NCI-H146 treated with DMSO at 0.1 percent for 48 hours (cell line): ENCODE measurements at regions not wholly inside any gene's neighbourhood (a gene's known extent, or its start where the extent isn't known, plus 50 kb on each side); places are given as distances from the start of the nearest gene placed in this dataset.
"Not testable (repeated sequence)": the region's sequence is repeated elsewhere in the genome, so short reads cannot be mapped to it uniquely, and the experiment has no call there.

Experiments used
- DNase-seq: peaks from one replicate; lab custom pipeline; 2025; ENCODE audit not compliant: unreplicated experiment; lab: John Stamatoyannopoulos, UW

DNA sequence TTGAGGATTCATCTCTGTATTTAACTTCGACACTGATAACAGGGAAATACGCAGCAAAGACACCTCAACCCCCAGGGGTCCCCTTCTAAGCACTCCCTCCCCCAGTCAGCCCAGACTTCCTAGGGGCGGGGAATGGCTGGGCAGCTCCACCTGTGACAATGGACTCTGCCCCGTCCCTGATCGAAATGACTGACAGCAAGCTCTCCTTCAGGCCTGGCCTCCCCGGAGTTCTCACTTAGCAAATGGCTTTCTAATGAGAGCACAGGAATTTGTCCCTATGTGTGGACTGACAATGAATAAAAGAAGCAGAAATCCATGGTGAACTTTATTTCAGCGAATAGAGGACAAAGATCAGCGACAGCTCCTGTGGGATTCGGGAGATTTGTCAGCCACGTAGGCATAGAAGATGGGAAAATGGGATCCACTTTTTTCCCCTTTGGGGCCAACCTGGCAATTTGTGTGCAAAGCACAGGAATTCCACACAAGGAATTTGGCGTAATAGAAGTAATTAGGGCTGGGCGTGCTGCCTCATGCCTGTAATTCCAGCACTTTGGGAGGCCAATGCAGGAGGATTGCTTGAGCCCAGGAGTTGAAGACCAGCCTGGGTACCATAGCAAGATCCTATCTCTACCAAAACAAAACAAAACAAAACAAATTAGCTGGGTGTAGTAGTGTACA is 63.8 kb downstream of the TNFAIP2 start:
- no peak for DNase-seq

DNA sequence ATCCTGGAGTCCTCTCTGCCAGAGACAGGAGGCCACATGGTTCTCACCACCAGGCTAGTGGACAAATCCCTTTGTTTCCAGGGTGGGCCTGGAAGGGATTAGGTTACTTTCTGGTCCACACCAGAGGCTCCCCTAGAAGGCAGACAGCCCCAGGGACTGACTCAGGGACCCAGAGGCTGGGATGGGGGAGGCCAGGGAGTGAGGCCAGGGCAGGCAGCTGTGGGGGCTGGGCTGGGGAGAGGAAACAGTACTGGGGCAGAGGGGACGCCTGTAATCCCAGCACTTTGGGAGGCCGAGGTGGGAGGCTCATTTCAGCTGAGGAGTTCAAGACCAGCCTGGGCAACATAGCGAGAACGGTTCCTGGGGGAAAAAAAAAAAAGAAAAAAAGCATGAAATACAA is 64.7 kb downstream of the TNFAIP2 start:
- DNase-seq, result no peak

DNA sequence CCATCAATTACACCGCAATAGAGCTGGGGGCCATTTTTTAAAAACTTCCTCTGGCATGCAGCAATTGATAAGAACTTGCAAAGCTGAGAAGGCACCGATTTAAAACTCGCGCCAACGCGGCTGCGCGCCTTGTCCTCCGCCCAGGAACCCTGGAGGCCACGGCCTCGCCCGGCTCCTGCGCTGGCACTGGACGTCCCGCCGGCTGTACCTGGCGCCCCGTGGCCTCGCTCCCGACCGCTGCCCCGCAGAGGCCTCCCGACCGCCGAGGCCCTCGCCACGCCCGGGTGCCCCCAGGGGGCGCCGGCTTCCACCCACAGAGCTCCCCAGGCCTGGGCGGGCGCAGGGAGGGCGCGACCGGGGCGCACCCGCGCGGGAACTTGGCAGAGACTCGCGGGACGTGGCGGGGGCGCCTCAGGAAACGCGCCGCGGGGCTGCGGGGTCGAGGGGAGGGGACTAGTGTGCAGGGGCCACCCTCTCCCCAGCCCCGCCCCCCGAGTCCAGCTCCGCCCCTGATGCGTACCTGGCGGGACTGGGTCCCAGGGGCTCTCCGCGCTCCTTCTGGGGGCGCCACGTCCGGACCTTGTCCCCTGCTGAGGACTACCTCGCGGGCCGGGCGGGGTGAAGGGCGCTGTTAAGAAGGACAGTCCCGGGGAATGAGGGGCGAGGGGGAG is 65.7 kb downstream of the TNFAIP2 start:
- DNase-seq, result no peak

DNA sequence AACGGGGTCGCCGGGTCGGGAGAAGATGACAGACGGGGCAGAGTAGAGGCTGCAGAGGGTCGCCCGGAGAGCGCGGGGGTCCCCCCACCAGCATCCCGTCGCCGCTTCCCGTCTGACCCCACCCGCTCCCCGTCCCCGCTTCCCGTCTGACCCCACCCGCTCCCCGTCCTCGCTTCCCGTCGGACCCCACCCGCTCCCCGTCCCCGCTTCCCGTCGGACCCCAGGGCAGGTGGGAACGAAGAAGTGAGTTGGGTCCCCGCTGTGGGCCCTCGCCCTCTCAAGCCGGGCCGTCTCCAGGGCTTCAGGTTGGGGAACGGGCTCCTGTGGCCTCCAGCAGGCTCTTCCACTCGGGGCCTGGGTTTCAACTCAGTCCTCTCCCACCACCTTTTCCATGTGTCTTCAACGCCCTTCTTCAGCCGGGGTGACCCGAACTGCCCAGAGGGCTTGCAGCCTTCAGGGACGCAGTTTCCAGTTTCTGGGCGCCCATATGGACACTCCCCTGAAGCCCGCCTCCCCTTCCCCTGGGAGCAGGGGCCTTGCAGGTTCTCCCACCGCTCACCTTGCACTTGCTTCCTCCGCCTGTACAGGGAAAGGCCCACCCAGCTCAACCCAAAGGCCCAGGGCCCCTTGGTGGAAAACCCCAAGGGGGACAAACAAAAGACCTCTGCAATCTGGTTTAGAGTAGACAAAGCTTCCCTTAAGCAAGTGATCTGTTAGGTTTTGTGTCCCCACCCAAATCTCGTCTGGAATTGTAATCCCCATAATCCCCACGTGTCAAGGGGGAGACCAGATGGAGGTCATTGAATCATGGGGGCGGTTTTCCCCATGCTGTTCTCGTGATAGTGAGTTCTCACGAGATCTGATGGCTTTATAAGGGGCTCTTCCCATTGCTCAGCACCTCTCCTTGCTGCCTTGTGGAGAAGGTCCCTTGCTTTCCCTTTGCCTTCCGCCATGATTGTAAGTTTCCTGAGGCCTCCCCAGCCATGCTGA is 66.5 kb downstream of the TNFAIP2 start:
- no peak for DNase-seq

- DNase-seq, result no peak
These were observed 67.5 kb downstream of the TNFAIP2 start for GRCh38 chr14:103190741-103191140.

DNA sequence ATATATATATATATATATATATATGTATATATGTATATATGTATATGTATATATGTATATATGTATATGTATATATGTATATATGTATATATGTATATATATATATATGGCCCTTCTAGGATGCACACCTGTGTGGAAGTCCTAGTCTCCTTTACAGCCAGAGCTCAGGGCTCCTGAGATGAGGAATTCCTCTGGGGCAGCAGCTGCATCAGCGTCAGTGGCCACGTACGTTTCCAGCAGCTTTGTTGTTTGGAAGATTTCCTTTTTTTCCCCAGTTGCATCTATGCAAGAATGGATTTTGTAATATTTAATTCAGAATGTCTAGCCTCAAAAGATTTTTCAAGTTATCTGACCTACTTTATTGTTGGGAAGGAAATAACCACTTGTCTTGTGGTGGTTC is 68.6 kb downstream of the TNFAIP2 start:
- no peak for DNase-seq

GRCh38 chr14:103192246-103192840 is 69.1 kb downstream of the TNFAIP2 start:
- no peak for DNase-seq

DNA sequence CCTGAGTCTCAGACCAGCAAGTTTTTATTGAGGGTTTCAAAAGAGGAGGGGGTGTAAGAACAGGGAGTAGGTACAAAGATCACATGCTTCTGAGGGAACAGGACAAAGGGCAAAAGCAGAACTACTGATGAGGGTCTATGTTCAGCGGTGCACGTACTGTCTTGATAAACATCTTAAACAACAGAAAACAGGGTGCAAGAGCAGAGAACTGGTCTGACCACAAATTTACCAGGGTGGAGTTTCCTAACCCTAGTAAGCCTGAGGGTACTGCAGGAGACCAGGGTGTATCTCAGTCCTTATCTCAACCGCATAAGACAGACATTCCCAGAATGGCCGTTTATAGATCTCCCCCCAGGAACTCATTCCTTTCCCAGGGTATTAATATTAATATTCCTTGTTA is 69.6 kb downstream of the TNFAIP2 start:
- DNase-seq, result not testable (repeated sequence)

DNA sequence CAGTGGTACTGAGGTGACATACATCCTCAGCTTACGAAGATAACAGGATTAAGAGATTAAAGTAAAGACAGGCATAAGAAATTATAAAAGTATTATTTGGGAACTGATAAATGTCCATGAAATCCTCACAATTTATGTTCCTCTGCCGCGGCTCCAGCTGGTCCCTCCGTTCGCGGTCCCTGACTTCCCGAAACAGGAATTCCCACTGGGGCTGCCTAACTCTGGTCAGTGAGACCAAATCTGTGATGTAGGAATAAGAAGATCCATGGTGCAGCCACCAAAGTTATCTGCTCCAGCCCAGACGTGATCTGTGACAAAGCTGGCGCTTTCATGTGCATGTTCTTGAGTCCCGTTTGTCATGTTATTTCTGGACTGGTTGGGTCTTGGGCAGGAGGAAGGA is 70.2 kb downstream of the TNFAIP2 start:
- not testable (repeated sequence) for DNase-seq

- no peak for DNase-seq
These were observed 71.2 kb downstream of the TNFAIP2 start for GRCh38 chr14:103194256-103195045.

GRCh38 chr14:103195828-103196615 is 72.8 kb downstream of the TNFAIP2 start:
- DNase-seq, result no peak

- no peak for DNase-seq
These were observed 73.5 kb downstream of the TNFAIP2 start for GRCh38 chr14:103196716-103197115.

DNA sequence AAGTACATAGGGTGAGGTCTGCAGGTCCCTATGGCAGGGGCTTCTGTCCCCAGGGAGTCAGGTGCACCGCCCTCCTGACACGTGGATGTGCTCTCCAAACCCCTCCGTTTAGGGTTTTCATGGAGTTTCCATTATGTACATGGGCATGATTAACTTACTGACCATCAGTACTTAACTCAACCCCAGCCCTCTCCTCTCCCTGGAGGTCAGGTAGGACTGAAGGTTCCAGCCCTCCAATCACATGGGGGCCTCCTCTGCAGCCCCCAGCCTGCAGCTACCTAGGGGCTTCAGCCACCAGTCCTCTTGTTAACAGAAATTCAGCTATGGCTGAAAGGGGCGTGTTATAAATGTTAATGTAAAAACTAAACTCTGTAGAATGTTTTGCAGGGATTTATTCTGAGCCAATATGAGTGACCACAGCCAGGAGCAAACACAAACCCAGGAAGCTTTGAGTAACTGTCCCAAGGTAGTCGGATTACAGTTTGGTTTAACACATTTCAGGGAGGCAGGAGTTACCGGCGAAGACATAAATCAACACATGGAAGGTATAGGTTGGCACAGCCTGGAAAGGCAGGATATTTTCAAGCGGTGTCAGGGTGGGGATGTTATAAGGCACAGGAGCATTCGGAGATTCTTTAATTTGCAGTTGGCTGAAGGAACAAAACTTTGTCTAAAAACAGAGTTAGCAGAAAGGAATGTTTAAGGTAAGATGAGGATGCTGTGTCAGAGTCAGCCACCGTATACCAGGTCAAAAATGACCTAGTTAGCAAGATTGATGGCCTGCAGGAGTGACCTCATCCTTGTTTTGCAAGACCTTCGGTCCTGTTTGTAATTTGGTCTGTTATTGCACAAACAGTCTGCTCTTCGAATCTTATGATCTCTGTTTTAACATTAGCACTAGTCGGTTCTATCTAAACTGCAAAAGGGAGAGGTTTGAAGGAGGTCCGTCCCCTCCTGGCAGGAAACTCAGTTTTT is 75.2 kb downstream of the TNFAIP2 start:
- no peak for DNase-seq

DNA sequence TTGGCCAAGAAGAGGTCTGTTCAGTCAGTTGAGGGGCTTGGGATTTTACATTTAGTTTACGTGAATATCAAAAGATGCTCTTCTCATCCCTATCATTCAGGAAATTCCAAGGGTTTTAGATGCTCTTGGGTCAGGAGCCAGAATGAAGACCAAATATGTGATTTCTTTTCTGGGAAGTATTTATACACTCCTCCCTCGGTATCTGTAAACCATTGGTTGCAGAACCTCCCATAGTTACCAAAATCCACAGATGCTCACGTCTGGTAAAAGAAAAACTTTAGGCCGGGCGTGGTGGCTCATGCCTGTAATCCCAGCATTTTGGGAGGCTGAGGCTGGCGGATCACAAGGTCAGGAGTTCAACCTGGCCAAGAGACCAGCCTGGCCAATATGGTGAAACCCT is 75.9 kb downstream of the TNFAIP2 start:
- no peak for DNase-seq

DNA sequence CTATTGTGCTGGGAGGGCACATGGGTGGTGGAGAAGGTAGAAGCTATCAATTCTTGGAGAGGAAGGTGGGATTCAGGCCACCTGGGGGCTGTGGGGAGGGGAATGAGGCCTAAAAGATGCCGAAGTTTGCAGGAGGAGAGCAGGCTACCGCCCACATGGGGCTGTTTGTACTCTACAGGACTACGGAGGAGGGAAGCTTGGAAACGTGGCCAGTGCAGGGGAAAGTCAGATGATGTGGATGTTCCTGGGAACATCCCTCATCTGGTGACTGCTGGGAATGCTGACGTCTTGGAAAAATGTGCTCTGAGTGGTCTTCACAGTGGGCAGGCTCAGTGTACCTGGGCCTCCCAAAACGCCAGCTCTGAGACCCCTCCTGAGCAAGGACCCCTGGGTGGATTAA is 78.5 kb downstream of the TNFAIP2 start:
- DNase-seq, result no peak

DNA sequence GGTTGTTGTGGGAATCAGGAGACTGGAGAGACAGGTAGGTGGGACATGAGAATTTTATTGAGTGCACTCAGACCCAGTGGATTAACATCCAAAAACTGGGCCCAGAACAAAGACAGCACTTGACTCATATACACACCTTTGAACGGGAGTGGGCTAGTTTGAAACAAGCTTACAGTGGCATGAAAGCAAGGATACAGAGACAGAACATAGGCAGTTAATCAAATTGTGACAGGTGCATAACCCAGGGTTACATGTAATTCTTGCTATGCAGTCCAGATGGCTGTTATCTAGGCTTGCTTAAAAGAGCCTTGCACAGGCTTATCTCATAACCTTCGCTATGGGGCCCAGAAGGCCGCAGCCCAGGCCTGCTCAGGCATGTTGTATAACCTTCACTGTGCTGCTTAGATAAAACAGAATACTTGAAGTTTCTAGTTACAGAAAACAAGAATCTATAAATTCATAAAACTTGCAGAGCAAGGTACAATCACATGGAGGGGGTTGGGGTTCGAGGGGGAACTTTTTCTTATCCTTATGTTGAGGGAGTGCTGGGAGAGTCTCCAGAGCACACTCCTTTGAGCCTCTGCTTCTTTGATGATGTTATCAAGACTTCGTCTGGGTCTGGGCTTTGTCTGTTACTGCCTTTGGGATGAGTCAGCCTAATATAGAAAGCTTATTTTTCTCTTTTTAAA is 81.7 kb downstream of the TNFAIP2 start:
- no peak for DNase-seq

DNA sequence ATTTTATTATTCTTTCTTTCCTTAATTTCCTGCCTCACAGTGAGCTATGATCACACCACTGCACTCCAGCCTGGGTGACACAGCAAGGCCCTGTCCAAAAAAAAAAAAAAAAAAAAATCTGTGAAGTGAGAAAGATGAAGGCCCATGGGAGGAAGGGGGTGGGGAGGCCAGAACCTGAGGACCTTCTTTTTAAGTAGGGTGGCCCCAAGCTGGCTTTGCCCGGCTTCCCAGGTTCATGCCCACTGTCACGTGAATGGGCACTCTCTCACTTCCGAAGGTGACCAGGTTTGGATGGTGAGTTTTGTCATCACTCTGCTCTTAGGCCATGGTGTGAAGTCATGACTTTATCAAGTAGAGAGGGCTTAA is 82.3 kb downstream of the TNFAIP2 start:
- no peak for DNase-seq

- DNase-seq, result no peak
These were observed 82.8 kb downstream of the TNFAIP2 start for GRCh38 chr14:103206023-103206481.
